COLO668 (cell line): ENCODE measurements at regions not wholly inside any gene's neighbourhood (a gene's known extent, or its start where the extent isn't known, plus 50 kb on each side); places are given as distances from the start of the nearest gene placed in this dataset.
"Not testable (repeated sequence)": the region's sequence is repeated elsewhere in the genome, so short reads cannot be mapped to it uniquely, and the experiment has no call there.

Experiments
- DNase-seq: peaks from one replicate; lab custom pipeline; 2025; ENCODE audit not compliant: unreplicated experiment; lab: John Stamatoyannopoulos, UW

GRCh38 chr5:102154791-102155605 is 141.1 kb downstream of the SLCO4C1 start:
- DNase-seq, result not testable (repeated sequence)

GRCh38 chr5:102154291-102154690 is 141.8 kb downstream of the SLCO4C1 start:
- no peak for DNase-seq

GRCh38 chr5:102153003-102153759 is 142.9 kb downstream of the SLCO4C1 start:
- DNase-seq, result peak; percentile 13

- no peak for DNase-seq
Measured at GRCh38 chr5:102139029-102139428, 157.1 kb downstream of the SLCO4C1 start.

- DNase-seq, result no peak
Measured at GRCh38 chr5:102138243-102138653, 157.8 kb downstream of the SLCO4C1 start.

- DNase-seq, result no peak
Measured at GRCh38 chr5:102130890-102131289, 165.2 kb downstream of the SLCO4C1 start.

GRCh38 chr5:102130386-102130785 is 165.7 kb downstream of the SLCO4C1 start:
- no peak for DNase-seq

GRCh38 chr5:102119252-102119651 is 176.8 kb downstream of the SLCO4C1 start:
- no peak for DNase-seq

- DNase-seq, result no peak
Measured at GRCh38 chr5:102115736-102116135, 180.3 kb downstream of the SLCO4C1 start.

- DNase-seq, result no peak
Measured at GRCh38 chr5:102114525-102115069, 181.5 kb downstream of the SLCO4C1 start.

GRCh38 chr5:102107865-102108264 is 188.2 kb downstream of the SLCO4C1 start:
- no peak for DNase-seq

GRCh38 chr5:102106599-102106998 is 189.5 kb downstream of the SLCO4C1 start:
- no peak for DNase-seq

- peak; percentile 79 for DNase-seq
Measured at GRCh38 chr5:102099766-102100331, 196.2 kb downstream of the SLCO4C1 start.

GRCh38 chr5:102099083-102099482 is 197.0 kb downstream of the SLCO4C1 start:
- DNase-seq, result not testable (repeated sequence)

GRCh38 chr5:102098606-102099005 is 197.5 kb downstream of the SLCO4C1 start:
- DNase-seq, result not testable (repeated sequence)

GRCh38 chr5:102090770-102091169 is 205.3 kb downstream of the SLCO4C1 start:
- peak; percentile 24 for DNase-seq

- no peak for DNase-seq
Measured at GRCh38 chr5:102089883-102090282, 206.2 kb downstream of the SLCO4C1 start.

GRCh38 chr5:102087906-102088305 is 208.2 kb downstream of the SLCO4C1 start:
- no peak for DNase-seq

- DNase-seq, result no peak
Measured at GRCh38 chr5:102080288-102080687, 215.8 kb downstream of the SLCO4C1 start.

GRCh38 chr5:102077920-102078319 is 218.2 kb downstream of the SLCO4C1 start:
- DNase-seq, result no peak

- DNase-seq, result no peak
Measured at GRCh38 chr5:102069974-102070373, 226.1 kb downstream of the SLCO4C1 start.

GRCh38 chr5:102068870-102069269 is 227.2 kb downstream of the SLCO4C1 start:
- DNase-seq, result no peak
